HuH-7 (cell line): ENCODE measurements at regions not wholly inside any gene's neighbourhood (a gene's known extent, or its start where the extent isn't known, plus 50 kb on each side); places are given as distances from the start of the nearest gene placed in this dataset.
"Not testable (repeated sequence)": the region's sequence is repeated elsewhere in the genome, so short reads cannot be mapped to it uniquely, and the experiment has no call there.

ENCODE experiments used
- DNase-seq: peaks from one replicate; pipeline ENCODE4 v3.0.0; 2011; ENCODE audit warnings: low spot score

DNA sequence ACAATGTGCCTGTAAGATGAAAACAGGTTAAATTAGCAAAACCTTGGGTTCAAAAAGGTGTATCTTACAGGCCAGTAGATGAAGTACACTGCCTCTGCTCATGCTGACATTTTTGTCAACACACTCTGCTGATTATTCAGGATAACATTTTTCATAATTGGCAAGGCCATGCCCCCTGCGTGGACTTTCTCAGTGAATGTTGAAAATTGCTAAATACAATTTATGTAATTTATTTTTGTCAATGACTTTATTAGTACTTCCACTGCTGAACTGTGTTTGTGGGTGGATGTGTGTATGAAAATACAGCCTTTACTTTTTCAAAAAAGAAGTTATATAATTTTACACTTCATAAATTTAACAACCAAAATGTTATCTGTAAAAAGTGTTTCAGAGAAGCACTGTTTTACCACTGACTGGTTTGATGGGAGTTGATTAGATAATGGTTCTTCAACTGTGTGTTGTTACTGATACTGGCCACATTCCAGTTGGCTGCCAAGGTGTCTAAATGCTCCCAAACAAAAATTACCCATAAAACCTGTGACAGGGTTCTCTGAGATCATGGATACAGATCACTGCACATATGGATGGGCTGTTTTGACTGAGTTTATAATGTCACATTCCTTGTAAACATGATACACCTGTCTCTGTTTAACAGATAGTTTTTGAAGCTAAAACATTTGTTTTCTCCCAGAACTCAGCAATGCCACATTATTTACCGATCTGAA is 151.9 kb upstream of the SLC7A11 start:
- DNase-seq = no peak

DNA sequence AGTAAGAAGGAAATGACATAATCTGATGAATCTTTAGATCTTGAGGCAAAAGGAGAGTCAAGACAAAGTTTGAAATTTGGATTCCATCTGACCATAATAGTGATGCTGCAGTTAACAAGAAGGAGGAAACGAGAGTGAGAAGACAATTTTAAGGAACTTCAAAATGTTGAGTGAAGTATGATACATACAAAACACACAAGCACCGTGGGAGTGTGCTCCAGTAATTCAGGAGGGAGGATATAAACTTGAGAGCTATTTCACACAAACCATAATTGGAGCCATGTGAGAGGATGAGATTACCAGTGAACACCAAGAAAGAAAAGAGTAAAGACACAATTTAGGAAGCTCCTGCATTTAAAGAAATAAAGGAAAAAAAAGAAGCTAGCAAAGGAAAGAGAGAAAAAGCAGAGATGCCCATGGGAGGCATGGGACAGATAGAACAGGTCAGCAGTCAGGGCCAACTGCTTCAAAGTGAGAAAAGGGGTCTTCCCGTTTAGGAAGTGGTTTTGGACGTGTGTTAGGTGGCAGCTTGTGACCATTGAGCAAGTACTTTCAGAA is 150.7 kb upstream of the SLC7A11 start:
- no peak for DNase-seq

DNA sequence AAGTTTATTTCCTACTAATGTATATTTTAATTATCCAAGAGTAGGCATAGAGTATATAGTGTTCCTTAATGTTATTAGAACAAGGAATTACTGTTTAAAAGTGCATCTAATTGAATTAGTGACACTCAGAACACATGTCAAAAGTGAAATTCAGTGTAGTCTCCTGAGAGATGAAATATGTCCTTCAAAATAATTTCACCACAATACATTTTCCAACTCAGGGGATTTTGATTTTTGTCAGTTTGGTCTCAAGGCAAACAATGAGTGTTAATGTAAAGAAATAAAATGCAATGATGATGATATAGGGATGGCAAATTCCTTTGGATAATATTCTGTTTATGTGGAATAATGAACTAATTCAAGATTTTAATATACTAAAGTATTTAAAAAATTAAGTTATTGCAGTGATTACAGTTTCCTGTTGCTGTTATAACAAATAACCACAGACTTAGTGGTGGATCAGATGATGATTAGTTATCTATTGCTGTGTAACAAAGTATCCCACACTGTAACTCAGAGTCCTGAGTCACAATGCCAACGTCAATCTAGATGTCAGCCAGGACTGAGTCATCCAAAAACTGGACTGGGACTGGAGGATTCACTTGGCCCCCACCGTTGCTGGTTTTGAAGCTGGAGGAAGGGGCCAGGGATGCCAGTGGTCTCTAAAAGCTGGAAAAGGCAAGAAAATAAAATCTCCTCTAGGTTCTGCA is 148.0 kb upstream of the SLC7A11 start:
- no peak for DNase-seq

DNA sequence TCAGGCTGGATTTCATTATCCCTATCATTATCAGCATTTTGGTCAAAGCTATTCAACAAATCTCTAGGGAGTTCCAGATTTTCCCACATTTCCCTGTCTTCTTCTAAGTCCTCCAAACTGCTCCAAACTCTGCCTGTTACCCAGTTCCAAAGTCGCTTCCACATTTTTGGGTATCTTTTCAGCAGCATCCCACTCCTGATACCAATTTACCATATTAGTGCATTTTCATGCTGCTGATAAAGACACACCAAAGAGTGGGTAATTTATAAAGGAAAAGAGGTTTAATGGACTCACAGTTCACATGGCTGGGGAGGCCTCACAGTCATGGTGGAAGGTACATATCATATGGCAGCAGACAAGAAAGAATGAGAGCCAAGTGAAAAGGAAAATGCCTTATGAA is 132.8 kb upstream of the SLC7A11 start:
- no peak for DNase-seq

DNA sequence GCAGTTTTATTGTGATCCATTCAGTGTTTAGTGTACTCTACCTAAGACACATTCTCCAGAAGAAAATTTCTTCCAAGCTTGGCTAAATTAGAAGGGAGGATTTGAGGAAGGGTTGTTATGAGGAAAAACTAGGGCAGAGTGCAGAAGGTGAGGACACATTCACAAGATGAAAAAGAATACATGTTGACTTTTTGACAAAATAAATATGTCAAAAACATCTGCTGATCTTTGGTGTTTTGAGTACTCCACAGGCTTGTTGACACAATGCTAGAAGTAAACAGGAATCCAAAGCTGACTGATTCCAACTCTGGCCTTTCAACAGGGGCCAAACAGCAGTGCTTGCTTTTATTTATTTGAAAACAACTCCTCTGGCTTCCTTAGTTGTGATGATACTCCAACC is 125.8 kb upstream of the SLC7A11 start:
- DNase-seq = no peak

DNA sequence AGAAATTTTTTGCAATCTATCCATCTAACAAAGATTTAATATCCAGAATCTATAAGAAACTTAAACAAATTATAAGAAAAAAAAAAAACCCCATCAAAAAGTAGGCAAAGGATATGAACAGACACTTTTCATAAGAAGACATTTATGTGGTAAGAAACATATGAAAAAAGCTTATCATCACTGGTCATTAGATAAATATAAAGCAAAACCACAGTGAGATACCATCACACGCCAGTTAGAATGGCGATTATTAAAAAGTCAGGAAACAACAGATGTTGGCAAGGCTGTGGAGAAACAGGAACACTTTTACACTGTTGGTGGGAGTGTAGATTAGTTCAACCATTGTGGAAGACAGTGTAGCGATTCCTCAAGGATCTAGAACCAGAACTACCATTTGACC is 110.3 kb upstream of the SLC7A11 start:
- DNase-seq = not testable (repeated sequence)

DNA sequence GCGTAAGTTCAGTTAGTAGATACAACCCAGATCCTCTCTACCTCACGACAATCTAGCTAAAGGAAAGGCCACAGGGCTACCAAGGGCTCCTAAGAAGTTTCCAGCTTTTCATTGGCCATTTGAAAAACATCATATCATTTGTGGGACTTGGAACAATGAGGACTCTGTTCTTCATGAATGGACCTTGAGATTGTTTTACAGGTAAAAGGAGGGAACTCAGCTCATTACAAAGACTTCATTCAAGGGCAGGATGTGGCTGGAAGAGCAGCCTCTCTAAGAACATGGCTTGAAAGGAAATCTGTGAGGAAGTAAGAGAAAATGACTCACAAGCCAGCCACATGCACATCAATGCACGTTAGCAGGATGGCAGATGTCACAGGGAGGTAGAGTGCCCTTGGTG is 105.9 kb upstream of the SLC7A11 start:
- DNase-seq = no peak

DNA sequence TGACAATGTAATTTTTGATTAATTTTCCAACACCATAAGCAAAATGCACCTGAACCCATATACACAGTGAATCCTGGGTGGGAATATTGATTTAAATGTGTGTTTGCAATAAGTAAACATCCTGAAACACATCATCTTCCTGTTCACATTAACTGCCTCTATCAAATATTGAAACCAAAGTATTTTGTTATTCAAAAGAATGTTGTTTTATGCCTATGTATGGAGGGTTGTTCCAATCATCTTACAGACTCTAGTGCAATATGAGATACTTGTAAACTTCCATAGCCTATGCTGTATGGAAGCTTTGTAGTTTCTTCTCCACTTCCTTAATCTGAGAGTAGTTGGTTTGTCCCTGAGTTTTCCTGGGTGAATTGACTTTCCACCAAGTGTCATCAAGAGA is 105.4 kb upstream of the SLC7A11 start:
- no peak for DNase-seq

DNA sequence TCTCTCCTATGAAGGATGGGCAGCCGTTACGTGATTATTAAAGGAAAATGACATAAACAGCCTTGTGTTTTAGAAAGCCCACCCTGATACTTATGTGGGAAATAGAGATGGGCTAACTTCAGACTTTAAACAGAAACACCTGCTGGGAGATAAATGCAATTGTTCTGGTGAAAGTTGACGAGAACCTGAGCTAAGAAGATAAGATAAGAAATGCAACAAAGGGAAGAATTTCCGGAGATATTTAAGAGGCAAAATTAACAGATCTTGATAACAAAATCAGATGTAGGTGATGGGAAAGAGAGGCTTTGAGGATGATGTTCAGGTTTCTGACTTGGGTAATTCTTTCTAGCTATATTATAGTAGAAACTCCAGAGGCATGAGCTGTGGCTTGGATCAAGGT is 102.7 kb upstream of the SLC7A11 start:
- DNase-seq = no peak

DNA sequence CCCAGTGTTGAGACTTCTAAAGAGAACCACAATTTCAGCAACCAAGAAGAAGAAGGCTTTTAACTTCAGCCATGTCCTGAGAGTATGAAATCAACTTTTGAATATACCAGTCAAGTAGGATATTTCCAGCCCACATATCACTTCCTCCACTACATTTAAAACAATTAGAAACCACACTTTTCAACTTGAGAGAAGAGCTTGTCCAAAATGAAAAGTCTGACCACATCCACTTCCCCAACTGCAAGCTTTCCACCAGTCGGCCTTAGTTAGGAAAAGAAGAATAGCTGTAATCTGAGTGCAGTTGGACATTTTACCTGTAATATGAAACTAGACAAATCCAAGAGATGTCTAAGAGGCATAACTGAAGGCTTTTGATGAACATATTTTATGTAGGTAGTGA is 101.9 kb upstream of the SLC7A11 start:
- DNase-seq = no peak

DNA sequence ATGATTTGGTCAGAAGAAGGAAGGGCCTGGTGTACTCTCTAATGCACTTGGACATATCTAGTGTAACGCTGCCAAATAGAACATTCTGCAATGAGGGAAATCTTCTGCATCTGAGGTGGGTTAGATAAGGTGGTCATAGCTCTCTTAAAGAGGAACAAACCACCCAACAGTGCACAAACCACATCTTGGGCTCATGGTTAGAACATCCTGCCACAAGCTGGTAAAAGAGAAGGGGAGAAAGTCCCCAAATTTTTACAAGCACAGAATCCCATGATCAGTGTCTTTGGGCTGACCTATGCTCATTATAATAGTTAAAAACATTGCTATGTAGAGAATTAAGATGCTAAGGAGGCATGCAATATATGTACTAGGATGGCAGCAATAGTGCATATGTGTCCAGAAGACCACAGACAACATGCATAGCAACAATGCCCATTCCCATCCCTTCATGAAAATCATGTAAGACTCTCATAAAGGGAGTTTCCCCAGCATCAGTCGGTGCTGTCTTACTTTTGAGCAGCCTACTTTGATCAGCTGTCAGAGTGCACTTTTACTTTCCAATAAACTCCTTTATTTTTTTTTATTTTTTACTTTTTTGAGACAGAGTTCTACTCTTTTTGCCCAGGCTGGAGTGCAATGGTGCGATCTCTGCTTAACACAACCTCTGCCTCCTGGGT is 99.7 kb upstream of the SLC7A11 start:
- no peak for DNase-seq

DNA sequence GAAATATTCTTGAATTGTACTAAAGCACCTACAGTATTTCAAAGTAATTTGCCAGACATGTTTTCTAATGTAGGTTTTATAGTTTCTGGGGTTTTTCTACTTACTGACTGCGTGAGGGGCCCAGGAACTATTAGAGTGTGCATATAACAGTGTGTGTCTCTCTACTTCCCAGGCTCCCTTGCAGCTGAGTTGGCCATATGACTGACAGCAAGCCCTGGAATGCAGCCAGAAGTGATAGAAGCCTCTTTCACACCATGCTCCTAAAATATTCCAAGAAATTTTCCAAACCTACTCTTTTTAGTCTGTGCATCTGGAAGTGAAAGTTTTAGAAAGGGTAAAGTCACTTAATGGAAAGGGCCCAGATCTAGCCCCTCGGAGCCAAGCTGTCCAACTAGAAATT is 96.7 kb upstream of the SLC7A11 start:
- DNase-seq = no peak

DNA sequence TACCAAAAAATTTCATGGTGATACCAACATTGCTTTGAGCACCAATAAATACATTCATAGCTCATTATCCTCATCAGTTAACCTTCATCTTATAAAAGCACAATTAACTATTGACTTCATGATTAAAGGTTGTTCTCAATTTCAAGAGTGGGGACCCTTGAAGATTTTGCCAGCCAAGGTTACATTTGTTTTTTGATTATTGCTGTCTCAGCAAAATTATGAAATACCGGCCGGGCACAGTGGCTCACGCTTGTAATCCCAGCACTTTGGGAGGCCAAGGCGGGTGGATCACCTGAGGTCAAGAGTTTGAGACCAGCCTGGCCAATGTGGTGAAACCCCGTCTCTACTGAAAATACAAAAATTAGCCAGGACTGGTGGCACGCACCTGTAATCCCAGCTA is 96.1 kb upstream of the SLC7A11 start:
- DNase-seq = not testable (repeated sequence)

DNA sequence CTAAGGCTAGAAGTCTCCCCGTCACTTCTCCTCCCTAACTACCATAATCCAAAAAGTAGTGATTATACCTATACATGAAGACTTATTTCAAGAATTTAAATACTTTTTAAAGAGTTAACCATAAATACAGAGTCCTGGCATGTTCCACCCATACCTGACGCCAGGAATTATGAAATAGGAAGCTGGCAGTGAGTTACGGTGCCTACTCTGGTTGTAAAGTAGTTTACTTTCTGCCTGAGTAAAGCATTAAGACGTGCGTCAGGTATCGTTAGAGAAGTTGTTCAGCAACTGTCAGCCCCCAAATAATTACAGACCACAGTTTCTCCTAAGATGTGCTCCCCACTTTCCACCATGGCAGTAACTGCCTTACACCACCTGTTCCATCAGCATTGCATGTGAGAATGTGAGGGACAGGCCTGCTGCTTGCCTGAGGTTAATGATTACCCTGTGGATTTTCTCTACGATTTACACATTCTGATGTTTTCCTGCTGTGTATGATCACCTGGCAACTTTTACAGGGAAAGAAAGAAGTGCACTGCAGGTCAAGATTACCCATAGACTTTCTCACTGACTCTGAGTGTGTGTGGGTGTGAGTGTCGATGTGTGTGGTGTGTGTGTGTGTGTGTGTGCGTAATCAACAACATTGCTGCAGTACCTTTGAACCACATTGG is 92.3 kb upstream of the SLC7A11 start:
- DNase-seq = peak; percentile 28

DNA sequence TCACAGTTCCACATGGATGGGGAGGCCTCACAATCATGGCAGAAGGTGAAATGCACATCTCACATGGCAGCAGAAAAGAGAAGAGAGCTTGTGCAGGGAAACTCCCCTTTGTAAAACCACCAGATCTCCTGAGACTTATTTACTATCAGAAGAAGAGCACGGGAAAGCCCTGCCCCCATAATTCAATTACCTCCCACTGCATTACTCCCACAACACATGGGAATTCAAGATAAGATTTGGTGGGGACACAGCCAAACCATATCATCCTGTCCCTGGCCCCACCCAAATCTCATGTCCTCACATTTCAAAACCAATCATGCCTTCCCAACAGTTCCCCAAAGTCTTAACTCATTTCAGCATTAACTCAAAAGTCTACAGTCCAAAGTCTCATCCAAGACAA is 90.3 kb upstream of the SLC7A11 start:
- not testable (repeated sequence) for DNase-seq

DNA sequence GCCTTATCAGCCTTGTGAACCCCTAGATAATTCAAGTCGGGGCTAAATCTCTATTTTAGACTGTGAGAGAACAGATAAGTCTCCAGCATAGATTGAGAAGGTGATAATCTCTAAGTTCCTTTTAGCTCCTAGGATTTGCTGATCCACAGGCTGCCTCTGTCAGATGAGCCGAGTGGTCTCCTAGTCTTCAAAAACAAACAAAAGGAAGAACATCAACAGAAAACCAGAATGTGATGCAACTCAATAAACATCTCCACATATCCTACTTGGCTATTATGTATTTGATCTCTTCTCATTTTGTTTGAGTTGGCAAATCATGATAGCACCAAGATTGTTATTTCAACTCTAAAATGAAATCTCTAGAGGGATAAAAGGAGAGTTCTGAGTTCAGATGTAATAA is 88.4 kb upstream of the SLC7A11 start:
- no peak for DNase-seq

DNA sequence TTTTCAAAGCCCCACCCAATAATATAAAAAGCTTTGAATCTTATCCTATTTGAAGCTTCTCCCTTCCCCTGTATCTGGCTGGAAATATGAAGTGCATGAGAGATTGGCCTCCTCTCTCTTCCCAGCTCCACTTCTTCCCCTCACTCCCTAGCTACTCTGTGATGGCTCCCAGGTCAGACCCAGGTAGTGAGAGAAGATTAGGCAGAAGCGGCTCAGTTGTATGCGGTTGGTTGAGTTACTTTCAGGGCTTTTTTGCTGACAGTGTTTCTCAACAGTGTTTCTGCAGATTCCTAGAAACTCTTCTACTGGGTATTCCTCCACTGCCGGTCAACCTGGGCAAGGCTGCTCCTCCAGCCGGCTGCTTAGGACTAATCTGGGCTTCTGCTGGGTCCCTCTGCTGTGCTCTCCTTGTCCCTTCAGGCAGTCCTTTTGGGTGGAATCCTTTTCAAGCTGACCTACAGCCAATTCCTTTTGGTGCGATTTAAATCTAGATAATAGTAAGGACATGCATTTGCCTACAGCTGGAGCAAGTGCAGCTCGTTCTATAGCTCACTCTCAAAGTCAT is 87.4 kb upstream of the SLC7A11 start:
- no peak for DNase-seq

DNA sequence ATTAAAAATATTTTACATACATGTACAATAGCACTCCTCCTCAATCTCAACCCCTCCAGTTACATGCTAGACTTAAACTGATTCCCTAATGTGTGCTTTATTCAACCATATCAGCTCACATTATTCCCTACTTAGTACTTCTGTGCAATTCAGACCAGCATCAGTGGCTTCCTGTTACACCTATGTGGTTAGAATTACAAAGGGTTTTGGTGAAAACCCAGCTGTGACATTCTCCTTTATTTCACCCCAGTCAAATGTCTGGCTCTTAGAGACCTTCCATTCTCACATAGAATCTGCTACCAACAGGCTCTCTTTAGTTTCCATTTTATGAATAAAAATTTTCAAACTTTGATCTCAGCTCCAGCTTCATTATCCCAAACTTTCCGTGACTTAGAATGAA is 85.2 kb upstream of the SLC7A11 start:
- no peak for DNase-seq

DNA sequence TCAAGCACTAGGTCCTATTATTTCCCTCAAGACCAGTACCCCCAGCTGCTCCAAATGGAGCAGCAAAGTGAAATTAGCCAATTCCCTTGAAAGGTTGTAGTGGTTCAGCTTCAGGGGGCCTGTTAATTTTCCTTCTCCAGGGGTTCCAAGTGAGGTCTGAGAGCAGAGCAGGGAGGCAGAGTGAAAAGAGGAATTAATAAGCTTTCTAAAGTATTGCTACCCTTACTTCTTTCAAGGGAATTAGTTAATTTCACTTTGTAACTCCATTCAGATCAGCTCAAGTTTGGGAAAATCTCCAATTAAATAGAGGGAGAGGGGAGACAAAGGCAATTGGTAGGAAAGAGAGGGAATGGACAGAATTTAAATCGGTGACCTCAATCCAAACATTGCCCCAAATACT is 78.7 kb upstream of the SLC7A11 start:
- no peak for DNase-seq

DNA sequence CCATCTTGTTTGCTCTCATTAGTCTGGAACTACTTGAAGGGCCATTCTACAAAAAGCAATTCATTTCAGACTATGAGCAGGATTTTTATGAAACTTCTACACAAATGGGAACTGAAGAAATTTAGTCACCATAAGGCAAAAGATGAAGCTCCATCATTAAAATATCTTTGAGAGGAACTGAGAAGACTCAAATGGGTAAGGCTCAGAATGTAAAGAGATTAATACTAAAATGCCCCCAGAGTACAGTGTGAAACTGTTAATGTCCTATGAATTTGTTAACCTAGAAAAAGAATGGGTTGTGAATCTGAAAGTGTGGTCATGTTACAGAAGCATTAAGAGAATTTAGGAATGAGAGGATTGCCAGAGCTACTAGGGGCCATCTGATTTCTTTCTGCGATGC is 77.9 kb upstream of the SLC7A11 start:
- DNase-seq = no peak

DNA sequence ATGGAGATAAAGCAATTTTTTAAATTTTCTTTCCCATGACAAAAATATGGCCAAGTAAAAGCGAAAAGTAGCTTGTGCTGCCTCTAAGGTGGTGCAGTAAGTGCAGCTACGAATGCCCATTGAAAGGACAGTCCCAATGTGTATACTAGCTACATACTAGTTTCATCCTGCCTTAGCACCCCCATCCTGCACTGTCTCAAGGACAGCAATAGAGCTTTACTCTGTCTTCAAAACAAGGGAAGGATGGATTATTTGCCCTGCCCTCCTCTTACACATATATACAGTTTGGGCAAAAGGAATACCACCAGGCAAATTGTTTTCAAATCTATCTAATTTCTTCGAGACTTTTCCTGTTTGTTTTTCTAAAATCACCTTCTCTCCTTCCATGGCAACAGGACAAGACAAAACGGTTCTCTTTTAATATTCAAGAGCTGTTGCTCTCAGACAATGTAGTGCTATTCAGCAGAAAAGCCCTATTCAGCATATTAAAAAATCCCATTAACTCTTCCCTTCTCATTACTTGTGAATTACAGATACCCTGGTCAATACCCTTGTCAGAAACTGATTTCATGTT is 75.1 kb upstream of the SLC7A11 start:
- no peak for DNase-seq

DNA sequence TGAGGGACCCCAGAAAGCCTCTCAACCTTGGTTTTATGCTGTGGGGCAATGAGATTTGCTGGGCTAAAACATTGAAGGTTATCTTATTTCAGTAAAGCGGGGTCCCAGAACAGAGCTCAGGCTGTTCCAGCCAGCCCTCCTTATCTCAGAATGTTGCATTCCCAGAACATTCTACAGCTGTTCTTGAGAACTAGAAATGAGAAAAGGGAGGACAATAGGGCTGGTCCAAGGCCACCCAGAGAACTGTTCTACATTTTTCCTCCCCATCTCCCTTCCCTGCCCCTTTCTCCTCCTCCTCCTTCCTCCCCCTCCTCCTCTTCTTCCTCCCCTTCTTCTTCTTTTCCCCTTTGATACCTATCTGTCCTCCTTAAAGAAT is 70.4 kb upstream of the SLC7A11 start:
- DNase-seq = no peak
